A549 (cell line): ENCODE measurements at regions not wholly inside any gene's neighbourhood (a gene's known extent, or its start where the extent isn't known, plus 50 kb on each side); places are given as distances from the start of the nearest gene placed in this dataset.

Experiments used
- ATOH8 ChIP-seq: fragments of 250-450 bp; sonication (Bioruptor Pico); IDR thresholded peaks from 2 replicates; pipeline ENCODE4 v1.5.0; 2020; ENCODE audit warnings: low read depth, mild to moderate bottlenecking, moderate library complexity
- CTCF ChIP-seq: fragments of >200 bp; sonication (Bioruptor Twin); formaldehyde crosslinking; IDR thresholded peaks from 3 replicates; pipeline ENCODE4 v1.5.1; 2016
- ELK1 ChIP-seq: fragments of 150-350 bp; IDR thresholded peaks from 2 replicates; pipeline ENCODE4 v1.6.1; 2014; ENCODE audit warnings: low read depth, mild to moderate bottlenecking, low read length
- HES2 ChIP-seq: fragments of >200 bp; sonication (Bioruptor Twin); formaldehyde crosslinking; IDR thresholded peaks from 2 replicates; pipeline ENCODE4 v1.6.1; 2016
- JUNB ChIP-seq: fragments of >200 bp; sonication (Bioruptor Twin); formaldehyde crosslinking; IDR thresholded peaks from 2 replicates; pipeline ENCODE4 v1.6.1; 2016
- KDM1A ChIP-seq: fragments of 200-600 bp; sonication (generic); IDR thresholded peaks from 2 replicates; pipeline ENCODE4 v1.6.1; 2016; ENCODE audit warnings: low read depth, mild to moderate bottlenecking
- NFE2L2 ChIP-seq: fragments of 150-350 bp; conservative IDR thresholded peaks from 2 replicates; pipeline ENCODE4 v1.6.1; 2014; ENCODE audit warnings: low read length
- POLR2A ChIP-seq: IDR thresholded peaks from 2 replicates; pipeline ENCODE4 v1.6.1; 2012; ENCODE audit warnings: mild to moderate bottlenecking, low read length
- TP53 ChIP-seq: fragments of 250-450 bp; sonication (Bioruptor Pico); IDR thresholded peaks from 2 replicates; pipeline ENCODE4 v1.5.0; 2021; ENCODE audit warnings: mild to moderate bottlenecking, moderate library complexity
- TF ChIP-seq, protein P1 (sequence below): fragments of >200 bp; sonication (Bioruptor Twin); formaldehyde crosslinking; IDR thresholded peaks from 3 replicates; pipeline ENCODE4 v1.6.1; 2016
- TF ChIP-seq, protein P2 (sequence below): fragments of 200-600 bp; sonication (generic); IDR thresholded peaks from 2 replicates; pipeline ENCODE4 v1.6.1; 2016; ENCODE audit warnings: antibody characterized with exemption, mild to moderate bottlenecking, moderate library complexity
- TF ChIP-seq, protein P3 (sequence below): IDR thresholded peaks from 2 replicates; pipeline ENCODE4 v1.6.1; 2012

DNA sequence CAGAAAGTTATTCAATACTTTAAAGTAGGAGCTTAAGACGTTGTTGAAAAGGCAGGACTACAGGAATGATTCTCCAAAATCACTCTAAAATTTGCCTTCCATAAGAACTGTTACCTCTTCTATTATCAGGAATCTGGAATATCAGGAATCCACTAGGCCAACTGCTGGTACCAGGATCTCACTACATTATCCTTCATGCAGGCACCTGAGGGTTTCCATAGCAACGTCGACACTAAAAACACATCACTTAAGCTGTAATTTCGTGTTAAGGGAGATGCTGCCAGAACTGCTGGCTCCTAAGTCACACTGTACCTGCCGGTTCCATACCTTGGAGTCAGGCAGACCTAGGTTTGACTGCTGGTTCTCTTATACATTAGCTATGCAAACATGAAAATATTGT, 139.7 kb upstream of the C1orf87 start:
- TF ChIP-seq ATOH8, result no peak
- TF ChIP-seq, protein P1, sequence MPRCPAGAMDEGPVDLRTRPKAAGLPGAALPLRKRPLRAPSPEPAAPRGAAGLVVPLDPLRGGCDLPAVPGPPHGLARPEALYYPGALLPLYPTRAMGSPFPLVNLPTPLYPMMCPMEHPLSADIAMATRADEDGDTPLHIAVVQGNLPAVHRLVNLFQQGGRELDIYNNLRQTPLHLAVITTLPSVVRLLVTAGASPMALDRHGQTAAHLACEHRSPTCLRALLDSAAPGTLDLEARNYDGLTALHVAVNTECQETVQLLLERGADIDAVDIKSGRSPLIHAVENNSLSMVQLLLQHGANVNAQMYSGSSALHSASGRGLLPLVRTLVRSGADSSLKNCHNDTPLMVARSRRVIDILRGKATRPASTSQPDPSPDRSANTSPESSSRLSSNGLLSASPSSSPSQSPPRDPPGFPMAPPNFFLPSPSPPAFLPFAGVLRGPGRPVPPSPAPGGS, result no peak
- no peak for TF ChIP-seq CTCF
- TF ChIP-seq JUNB, result no peak
- TF ChIP-seq ELK1, result no peak
- TF ChIP-seq POLR2A, result no peak
- no peak for TF ChIP-seq TP53
- TF ChIP-seq, protein P2, sequence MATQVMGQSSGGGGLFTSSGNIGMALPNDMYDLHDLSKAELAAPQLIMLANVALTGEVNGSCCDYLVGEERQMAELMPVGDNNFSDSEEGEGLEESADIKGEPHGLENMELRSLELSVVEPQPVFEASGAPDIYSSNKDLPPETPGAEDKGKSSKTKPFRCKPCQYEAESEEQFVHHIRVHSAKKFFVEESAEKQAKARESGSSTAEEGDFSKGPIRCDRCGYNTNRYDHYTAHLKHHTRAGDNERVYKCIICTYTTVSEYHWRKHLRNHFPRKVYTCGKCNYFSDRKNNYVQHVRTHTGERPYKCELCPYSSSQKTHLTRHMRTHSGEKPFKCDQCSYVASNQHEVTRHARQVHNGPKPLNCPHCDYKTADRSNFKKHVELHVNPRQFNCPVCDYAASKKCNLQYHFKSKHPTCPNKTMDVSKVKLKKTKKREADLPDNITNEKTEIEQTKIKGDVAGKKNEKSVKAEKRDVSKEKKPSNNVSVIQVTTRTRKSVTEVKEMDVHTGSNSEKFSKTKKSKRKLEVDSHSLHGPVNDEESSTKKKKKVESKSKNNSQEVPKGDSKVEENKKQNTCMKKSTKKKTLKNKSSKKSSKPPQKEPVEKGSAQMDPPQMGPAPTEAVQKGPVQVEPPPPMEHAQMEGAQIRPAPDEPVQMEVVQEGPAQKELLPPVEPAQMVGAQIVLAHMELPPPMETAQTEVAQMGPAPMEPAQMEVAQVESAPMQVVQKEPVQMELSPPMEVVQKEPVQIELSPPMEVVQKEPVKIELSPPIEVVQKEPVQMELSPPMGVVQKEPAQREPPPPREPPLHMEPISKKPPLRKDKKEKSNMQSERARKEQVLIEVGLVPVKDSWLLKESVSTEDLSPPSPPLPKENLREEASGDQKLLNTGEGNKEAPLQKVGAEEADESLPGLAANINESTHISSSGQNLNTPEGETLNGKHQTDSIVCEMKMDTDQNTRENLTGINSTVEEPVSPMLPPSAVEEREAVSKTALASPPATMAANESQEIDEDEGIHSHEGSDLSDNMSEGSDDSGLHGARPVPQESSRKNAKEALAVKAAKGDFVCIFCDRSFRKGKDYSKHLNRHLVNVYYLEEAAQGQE, result no peak
- no peak for TF ChIP-seq NFE2L2
- no peak for TF ChIP-seq KDM1A
- no peak for TF ChIP-seq HES2
- TF ChIP-seq, protein P3, sequence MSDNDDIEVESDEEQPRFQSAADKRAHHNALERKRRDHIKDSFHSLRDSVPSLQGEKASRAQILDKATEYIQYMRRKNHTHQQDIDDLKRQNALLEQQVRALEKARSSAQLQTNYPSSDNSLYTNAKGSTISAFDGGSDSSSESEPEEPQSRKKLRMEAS, result no peak
